ENCODE measurements at regions not wholly inside any gene's neighbourhood (a gene's known extent, or its start where the extent isn't known, plus 50 kb on each side); places are given as distances from the start of the nearest gene placed in this dataset.
"Not testable (repeated sequence)": the region's sequence is repeated elsewhere in the genome, so short reads cannot be mapped to it uniquely, and the experiment has no call there.

DNA sequence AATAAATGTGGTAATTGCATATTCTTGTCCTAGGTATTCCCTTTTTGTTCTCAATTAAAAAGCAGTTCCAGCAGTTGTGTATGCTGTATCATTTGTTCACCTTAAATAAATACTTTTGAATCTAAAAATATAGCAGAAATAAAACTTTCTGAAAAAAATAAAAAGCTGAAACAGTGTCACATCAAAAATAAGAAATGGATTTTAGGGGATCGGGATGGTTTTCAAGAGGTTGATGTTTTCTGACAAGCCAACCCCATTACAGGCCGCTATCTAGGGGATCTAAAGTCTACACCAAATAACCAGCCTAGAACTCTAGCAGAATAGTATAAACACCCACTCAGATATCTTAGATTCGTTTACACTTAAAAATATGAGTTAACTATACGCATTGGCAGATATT, 95.4 kb upstream of the MAML3 start:
- no peak for DNase-seq

DNA sequence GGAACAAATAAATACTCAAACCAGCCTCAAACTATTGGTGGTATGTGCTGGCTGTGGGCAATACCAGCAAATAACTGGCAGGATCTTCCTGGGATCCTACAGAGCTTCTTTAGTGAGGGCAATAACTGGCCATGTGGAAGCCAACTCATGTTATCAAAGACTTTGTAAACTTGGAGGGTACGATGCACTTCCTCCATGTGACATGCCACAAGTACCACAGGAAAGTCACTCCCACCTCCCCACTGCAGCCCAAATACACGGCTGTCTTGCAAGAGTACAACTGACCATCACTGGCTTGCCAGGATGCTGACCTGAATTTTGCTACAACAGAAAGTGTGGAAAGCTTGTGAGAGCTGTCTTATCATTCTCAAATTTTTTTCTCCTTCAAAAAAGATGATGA, 93.3 kb upstream of the MAML3 start:
- no peak for DNase-seq

DNA sequence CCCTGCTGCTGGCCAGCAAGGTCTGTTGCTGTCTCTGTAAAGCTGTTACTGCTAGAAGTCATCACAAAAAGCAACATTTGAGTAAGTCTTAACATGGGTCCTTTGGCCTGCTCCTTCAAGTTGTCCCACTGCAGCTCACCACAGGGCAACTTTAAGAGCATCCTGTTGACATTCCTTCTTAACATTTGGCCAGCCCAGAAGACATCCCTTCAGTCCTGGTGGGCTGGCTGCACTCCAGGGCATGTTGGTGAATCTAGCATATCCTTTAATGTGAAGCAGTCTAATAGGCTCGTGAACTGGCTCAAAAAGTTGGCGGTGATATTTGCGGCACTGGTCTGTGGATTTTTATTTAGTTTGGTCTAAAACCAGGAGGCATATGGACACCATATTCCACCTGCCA, 92.2 kb upstream of the MAML3 start:
- DNase-seq, result no peak

DNA sequence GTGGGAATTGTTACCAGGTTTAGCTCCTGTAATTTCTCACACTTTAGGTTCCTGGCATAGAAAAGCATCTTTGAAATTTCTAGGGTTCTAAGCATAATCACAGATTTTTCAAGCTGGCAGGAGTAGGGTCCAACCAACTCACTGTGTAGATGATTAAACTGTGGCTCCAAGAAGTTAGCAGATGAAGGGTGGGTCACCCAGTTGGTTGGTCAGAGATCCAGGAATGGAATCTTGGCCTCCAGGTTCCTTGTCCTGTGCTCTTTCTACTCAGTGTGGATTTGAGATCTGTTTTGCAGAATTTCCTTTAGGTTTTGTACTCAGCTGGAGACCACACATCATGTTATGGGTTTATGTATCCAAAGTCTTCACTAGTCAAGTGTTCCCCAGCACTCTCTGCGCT, 90.3 kb upstream of the MAML3 start:
- no peak for DNase-seq

DNA sequence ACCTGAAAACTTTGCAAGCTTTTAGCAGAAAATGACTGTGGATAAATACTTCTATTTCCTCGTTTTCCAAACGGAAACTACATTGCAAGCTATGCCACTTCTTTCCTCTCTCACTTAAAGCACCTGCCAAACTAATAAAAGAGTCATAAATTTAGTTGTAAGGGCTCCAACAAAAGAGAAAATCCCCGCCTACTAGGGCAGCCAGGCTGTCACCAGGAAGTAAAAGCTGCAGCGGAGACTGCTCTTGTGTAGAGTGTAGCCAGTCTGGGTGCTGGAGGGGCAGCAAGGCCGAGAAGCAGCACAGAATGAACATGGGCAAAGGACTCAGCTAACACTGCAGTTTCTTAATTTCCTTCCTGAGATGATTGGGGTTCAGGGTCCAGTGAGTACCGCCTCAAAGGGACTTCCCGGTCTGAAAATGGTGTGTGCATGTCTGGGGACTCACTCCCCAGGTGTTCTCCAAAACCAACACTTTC, 89.3 kb upstream of the MAML3 start:
- DNase-seq, result no peak

GRCh38 chr4:140242357-140243277, 88.6 kb upstream of the MAML3 start:
- DNase-seq, result peak in 1 of 56 donors; percentile 5

GRCh38 chr4:140240237-140240636, 86.3 kb upstream of the MAML3 start:
- DNase-seq, result no peak

GRCh38 chr4:140239311-140239710, 85.3 kb upstream of the MAML3 start:
- no peak for DNase-seq

- DNase-seq, result peak in 42 of 56 donors; percentile 5 to 78 (median 34)
These were observed 84.5 kb upstream of the MAML3 start for GRCh38 chr4:140238351-140239056.

DNA sequence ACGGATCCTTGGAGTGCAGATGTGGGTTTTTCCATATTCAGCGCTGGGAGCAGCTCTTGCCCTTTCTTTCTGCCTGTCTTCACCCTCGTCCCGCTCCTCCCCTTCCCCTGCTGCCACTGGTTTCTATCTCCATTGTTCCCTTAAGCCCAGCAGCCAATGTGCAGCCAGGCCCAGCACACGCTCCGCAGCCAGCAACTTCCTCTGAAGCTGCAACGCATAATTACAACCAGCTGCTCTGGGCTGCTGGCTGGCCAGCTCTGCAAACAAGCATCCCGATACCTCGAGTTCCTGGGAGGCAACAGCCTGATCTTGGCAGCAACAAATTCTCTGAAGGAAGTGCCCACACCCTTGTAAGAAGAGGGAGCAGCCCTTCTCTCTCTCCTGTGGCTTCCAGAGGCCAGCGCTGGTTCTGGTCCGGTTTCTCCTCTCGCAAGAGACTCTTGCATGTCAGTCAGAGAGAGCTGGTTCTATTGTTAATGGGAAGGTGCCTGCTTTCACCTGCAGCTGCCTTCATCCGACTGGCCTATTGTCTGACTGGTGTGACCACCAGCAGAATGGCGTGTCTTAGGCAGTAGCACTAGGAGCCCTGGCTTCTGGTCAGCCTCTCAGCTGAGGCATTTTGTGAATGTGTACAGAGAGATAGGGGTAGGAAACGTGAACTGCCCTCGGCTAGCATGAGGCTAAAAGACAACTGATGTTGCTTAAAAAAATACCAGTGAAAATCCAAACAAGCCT, 83.8 kb upstream of the MAML3 start:
- peak in 53 of 56 donors; percentile 16 to 83 (median 54) for DNase-seq

- DNase-seq, result no peak
These were observed 82.7 kb upstream of the MAML3 start for GRCh38 chr4:140236654-140237169.

DNA sequence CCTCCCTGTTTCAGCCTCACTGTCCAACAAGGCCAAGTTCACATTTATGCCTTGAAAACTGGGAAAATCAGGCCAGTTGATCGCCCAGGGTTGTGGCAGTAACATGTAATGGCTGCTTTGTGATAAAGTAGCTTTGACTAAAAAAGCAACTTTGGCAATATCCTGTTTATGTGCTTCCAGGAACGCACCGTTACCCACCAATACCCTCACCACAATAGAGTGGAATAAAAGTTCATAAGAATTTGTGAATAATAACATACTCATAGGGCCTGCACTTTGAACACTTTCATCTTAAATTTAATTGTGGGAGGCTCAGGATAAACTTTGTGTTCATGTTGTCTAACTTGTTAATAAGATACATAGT, 80.7 kb upstream of the MAML3 start:
- no peak for DNase-seq

DNA sequence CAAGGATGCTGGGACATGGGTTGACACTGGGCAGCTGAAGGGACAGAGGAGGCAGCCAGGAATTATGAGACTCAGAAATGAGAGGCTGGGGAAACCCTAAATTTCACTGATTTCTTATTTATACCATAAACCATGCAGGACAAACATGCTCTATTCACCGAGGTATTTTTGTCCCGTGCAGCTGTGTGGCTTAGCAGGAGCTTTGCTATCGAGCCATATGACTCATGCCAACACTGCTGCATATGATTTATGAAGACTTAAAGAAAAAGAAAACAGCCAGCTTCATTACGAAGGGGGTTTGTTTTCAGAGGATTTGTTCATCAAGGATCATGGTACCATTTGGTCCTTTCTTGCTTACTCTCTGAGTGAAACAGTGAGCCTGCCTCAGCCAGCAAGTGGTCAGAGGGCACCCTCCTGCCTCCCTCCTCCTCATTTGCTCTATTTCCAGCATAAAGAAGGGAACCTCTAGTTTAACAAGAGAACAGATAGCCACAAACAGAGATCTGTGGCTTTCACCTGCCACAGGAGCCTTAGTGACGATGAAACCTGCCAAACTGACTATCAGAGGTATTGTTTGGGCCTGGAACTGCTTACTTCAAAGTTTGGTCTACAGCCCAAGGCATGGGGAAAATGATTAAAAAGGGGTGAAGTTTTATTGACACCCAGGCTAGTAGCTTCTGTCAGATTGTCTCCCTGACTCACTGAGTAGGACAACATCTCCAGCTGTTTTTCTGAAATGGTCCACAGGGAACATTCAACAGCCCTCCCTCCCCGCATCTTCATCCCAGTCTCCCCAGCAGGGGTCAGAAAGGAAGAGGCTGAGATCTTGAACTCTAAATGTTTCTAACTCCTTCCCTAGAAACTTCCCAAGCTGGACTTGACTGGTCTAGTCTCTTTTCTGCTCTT, 80.1 kb upstream of the MAML3 start:
- no peak for DNase-seq

- no peak for DNase-seq
These were observed 75.9 kb upstream of the MAML3 start for GRCh38 chr4:140229881-140230280.

- DNase-seq, result no peak
These were observed 73.3 kb upstream of the MAML3 start for GRCh38 chr4:140227286-140227685.

- DNase-seq, result no peak
These were observed 69.2 kb upstream of the MAML3 start for GRCh38 chr4:140223056-140223810.

DNA sequence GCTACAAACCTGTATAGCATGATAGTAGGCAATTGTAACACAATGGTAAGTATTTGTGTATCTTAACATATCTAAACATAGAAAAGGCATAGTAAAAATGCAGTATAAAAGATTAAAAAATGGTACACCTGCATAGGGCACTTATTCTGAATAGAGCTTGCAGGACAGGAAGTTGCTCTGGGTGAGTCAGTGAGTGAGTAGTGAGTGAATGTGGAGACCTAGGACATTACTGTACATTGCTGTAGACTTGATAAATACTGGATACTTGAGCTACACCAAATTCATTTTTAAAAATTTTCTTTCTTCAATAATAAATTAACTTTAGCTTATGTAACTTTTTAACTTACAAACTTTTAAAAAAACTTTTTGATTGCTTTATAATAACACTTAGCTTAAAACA, 68.2 kb upstream of the MAML3 start:
- DNase-seq, result no peak

DNA sequence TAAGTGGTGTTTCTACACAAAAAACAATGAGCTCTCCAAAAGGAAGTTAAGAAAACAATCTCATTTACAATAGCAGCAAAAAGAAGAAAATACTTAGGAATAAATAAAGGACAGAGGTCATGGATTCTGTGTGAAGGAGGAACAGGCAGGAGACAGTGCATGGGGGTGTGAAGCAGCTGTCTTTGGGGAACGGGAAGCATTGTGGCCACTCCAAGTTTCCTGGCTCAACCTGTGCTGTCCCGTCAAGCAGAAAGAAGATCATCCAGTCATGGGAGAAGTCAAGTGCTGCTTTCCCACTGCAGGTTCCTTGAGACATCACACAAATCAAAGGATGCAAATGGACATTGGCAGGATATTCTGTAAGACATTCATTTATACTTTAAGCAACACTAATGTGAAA, 66.1 kb upstream of the MAML3 start:
- no peak for DNase-seq

DNA sequence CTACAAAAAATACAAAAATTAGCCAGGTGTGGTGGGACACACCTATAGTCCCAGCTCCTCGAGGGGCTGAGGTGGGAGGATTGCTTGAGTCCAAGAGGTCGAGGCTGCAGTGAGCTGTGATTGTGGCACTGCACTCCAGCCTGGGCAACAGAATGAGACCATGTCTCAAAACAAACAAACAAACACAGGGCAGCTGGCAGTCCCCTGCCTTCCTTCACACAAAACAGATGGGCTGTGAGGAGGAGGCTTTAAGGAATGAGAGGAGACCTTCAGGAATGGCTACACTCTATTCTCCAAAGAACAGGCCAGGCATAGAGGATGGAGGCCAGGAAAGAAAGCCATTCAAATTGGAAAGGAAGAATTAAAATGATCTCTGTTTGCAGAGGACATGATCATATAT, 65.6 kb upstream of the MAML3 start:
- DNase-seq, result no peak

DNA sequence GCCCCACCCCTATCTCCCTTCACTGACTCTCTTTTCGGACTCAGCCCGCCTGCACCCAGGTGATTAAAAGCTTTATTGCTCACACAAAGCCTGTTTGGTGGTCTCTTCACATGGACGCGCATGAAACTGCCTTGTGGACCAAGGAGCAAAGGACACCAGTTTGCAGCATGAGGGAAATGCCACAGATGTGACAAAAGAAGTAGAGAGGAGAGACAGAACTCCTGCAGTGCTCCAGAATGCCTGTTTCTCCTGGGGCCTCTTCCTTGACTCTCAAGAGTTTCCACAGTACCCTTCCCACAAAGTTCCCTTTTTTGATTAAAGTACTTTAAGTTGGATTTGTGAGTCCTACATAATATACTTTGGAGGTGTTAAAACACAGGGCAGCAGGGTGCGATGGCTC, 65.1 kb upstream of the MAML3 start:
- not testable (repeated sequence) for DNase-seq

Measured in amygdala (tissue), 56 donors.